ENCODE measurements at regions not wholly inside any gene's neighbourhood (a gene's known extent, or its start where the extent isn't known, plus 50 kb on each side); places are given as distances from the start of the nearest gene placed in this dataset.

GRCh38 chr1:5345556-5345955, 646.7 kb downstream of the NPHP4 start:
- TF ChIP-seq POLR2A (IDR thresholded peaks at IDR 0.05) (no peak), CTCF (IDR thresholded peaks at IDR 0.05) (no peak)

Data from body of pancreas (tissue), 4 donors.